ENCODE measurements at regions not wholly inside any gene's neighbourhood (a gene's known extent, or its start where the extent isn't known, plus 50 kb on each side); places are given as distances from the start of the nearest gene placed in this dataset.
"Not testable (repeated sequence)": the region's sequence is repeated elsewhere in the genome, so short reads cannot be mapped to it uniquely, and the experiment has no call there.

DNA sequence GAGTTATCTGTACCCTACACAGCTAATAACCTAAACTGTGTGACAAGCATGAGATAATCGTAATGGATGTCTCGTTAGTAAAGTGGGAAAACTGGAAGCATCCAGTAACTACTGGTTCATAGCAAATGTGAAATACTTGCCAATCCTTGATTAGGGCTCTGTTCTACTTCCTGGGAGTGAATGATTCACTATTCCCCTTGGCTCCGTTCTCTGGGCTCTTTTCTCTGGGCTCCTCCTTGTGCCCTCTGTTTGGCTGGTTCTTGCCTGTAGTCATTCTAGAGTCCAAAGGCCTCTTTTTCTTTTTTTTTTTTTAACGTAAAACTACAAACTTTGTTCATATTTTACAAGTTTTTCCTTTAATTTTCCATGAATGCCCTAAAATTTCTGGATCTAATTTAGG is 465.8 kb upstream of the PLXNA2 start:
- no peak for DNase-seq (ENCODE audit: low read depth in 2 of 2)

DNA sequence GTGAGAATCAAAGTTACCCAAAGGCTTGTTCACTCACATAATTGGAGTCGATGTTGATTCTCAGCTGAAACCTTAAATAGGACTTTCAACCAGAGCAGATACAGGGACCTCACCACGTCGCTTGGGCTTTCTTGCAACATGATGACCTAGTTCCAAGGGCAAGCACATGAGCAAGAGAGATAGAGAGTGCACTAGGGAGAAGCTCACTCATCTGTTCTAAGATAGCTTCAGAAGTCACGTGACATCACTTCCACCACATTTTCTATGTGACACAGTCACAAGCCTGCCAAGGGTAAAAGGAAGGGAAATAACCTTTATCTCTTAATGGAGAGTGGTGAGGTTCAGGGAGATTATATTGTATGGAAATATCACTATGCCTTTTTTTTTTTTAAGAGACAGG is 470.1 kb upstream of the PLXNA2 start:
- no peak for DNase-seq (ENCODE audit: low read depth in 2 of 2)

DNA sequence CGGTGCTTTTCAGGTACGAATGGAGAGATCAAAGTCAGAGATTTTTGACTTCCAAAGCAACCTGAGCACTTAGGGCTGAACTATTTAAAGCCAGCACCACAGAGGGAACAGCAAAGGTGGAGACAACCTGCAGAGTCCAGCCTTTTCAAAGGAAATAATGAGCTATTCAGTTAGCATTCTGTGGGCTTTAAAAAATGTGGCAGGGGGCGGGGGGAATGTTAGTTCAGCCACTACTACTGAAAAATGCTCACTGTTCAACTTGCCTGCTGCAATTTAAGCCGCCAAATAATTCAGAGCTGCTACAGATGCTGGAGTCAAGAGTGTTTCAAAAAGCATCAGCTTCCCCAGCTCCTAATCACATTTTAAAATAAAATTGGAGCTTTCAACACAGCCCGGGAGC is 473.3 kb upstream of the PLXNA2 start:
- DNase-seq (ENCODE audit: low read depth in 2 of 2): no peak

- no peak for DNase-seq (ENCODE audit: low read depth in 2 of 2)
Measured at GRCh38 chr1:208722592-208722991, 478.4 kb upstream of the PLXNA2 start.

DNA sequence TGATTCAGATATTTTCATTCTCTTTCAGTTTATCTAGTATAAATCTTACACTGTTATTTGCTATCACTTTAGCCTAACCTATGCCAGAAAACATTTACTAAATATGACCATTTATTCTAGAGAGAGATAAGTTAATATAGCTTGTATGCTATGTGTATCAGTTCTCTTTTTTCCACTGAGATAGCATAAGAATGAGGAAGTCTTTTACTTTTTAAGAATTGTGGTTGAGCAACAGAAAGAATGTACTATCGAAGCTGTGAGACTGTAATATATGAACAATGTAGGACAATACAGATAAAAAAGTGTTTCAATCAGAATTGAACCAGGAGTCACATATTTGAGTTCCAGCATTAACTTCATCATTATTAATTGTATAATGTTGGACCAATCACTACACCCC is 479.9 kb upstream of the PLXNA2 start:
- no peak for DNase-seq (ENCODE audit: low read depth in 2 of 2)

GRCh38 chr1:208728815-208729214 is 484.6 kb upstream of the PLXNA2 start:
- DNase-seq (ENCODE audit: low read depth in 2 of 2): no peak

DNA sequence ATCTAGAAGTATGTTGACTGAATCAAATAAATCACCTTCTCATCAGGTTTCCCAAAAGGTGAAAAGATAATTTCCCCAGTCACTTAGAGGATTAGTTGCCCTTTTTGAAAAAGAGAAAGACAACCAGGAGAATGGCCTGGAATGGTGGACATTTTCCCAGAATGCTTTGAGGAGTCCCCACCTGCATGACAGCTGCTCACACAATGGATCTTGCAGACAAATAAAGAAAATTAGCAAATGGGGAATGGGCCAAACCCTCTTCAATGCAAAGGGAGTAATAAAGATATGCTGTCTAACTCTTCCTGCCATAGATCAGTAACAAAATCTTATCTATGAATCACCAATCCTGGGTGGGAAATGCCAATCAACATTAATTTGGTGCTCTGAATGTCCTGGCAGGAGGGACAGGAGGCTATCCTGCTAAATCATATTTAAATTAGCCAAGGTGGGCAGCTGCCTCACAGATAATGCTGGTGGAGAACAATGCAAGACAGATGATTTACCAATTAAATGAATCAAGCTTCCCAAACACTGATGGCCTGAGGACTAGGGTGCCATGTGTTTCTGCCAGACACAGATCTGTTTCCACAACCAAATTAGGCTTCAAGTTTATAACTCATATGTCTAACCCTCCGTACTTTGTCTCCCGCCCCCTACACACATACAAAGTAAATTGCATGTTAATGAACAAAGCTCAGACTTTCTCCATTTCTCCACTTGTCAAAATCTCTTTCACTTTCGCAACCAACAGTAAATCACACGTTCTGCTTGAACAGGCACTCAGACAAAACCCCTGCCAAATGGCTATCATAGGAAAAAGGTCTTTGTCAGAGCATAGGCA is 488.0 kb upstream of the PLXNA2 start:
- no peak for DNase-seq (ENCODE audit: low read depth in 2 of 2)

GRCh38 chr1:208737161-208737560 is 493.0 kb upstream of the PLXNA2 start:
- DNase-seq (ENCODE audit: low read depth in 2 of 2): no peak

DNA sequence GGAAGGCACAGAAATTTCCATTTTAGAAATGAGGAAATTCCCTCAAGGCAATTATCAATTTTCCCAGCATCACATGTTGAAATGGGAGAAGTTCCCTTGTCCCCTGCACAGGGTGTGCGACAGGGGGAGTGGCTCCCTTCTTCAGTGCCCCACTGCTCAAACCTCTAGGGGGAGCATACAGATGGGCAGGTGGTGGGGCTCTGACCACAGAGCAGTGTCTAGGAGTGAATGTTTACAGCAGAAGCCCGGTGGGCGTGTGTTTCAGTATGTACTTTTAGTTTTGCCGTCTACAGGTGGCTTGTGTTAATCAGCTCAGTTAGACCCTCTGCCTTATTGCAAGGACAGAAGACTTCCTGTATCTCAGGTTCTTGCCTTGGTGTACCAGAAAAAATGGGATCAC is 493.7 kb upstream of the PLXNA2 start:
- DNase-seq (ENCODE audit: low read depth in 2 of 2): no peak

- not testable (repeated sequence) for DNase-seq (ENCODE audit: low read depth in 2 of 2)
Measured at GRCh38 chr1:208739636-208740035, 495.5 kb upstream of the PLXNA2 start.

GRCh38 chr1:208741296-208741695 is 497.1 kb upstream of the PLXNA2 start:
- DNase-seq (ENCODE audit: low read depth in 2 of 2): no peak

DNA sequence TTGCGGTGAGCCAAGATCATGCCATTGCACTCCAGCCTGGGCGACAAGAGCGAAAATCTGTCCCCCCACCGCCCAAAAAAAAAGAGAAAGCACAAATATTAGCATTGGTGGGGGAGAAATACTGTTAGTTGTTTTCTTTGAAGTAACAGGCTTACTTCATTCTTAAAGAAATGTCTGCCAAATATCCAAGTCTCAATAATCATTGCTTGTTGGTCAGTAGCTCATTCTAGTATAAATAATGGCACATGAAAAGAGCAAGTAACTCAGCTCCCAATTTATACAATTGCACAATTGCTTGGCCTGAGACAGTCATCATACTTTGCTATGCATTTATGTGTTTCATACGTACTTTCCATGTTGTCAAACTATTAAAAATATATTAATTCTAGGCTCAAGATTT is 499.2 kb upstream of the PLXNA2 start:
- DNase-seq (ENCODE audit: low read depth in 2 of 2): no peak

DNA sequence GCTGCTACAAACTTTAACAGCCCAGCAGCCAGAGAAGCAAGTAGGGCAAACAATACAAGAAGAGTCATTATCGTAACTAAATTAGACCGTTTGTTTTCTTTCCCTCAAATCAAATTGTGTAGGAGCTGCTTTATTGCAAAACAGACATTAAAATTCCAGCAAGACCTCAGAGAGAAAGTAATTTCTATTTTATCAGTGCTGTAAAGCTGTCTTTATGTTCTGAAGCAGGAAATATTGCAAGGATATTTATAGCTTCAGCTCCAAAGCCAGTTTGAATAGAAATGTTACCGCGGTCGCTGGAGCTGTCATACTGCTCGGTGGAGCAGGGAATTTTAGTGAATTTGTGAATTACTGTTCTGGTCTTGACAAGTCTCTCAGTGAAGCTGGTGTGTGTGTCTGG is 503.8 kb upstream of the PLXNA2 start:
- DNase-seq (ENCODE audit: low read depth in 2 of 2): no peak

- DNase-seq (ENCODE audit: low read depth in 2 of 2): no peak
Measured at GRCh38 chr1:208748387-208749165, 504.4 kb upstream of the PLXNA2 start.

- no peak for DNase-seq (ENCODE audit: low read depth in 2 of 2)
Measured at GRCh38 chr1:208756339-208756981, 512.3 kb upstream of the PLXNA2 start.

DNA sequence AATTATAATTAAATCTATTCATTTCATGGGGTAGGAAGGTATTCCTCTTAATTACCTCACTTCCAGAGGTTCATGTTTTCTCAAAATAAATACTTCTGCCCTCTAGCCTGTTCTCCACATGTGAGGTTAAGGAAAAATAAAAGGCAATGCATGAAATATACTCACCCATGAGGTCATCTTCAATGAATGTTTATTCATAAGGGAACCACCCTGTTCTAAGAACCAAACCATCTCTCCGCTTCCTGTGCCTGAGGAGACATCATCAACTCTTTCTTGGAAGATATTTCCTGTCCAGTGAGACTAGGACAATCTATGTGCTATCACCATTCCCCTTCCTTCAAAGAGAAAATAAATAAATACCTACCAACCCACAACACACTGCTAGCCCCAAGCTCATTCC is 513.7 kb upstream of the PLXNA2 start:
- no peak for DNase-seq (ENCODE audit: low read depth in 2 of 2)

DNA sequence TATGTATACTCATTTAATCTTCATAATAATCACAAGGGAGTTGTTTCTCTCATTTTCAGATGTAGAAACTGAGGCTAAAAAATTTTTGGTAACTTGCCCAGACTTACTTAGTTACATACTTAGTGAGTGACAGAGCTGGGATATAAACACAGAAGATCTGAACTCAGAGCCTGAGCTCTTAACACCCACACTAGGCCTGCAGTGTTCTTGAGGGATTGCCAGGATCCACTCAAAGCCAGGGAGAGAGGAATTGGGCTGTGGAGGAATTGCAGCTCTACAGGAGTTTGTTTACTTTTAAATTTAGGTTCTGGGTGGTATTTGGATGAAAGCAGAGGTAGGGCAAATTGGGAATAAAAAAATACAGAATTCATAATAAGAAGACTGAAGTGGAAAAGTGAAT is 515.1 kb upstream of the PLXNA2 start:
- DNase-seq (ENCODE audit: low read depth in 2 of 2): no peak

DNA sequence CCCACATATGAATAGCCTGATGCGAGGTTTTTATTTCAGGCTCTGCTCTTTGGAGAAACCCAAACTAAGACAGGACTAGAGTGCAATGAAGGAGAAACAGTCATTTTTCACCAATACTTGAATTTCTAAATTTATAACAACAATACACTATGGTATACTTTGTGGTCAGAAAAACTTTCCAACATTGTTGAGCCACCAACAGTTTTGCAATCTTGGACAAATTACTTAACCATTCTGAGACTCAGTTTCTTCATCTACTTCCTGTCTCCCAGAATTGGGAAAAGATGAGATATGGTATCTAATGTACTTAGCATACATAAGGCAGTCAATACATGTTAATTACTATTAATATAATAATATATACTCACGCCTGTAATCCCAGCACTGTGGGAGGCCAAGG is 519.8 kb upstream of the PLXNA2 start:
- no peak for DNase-seq (ENCODE audit: low read depth in 2 of 2)

DNA sequence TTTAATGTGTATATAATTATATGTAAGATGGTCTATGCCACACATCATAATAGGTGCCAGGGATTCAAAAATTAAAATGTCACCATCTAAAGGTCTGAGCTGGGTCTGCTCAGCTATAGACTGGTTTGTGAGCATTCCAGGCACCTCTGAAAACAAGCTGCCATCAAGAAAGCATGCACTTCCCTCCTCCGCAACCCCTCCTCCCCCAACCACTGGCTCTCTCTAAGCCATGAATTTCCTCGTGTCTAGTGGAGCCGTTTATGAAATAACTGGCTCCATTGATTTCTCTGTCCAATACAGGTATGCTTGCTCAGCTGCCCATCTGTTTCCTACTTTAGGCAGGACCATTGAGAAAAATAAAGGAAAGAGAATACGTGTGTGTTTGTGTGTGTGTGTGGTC is 522.6 kb upstream of the PLXNA2 start:
- DNase-seq (ENCODE audit: low read depth in 2 of 2): no peak

DNA sequence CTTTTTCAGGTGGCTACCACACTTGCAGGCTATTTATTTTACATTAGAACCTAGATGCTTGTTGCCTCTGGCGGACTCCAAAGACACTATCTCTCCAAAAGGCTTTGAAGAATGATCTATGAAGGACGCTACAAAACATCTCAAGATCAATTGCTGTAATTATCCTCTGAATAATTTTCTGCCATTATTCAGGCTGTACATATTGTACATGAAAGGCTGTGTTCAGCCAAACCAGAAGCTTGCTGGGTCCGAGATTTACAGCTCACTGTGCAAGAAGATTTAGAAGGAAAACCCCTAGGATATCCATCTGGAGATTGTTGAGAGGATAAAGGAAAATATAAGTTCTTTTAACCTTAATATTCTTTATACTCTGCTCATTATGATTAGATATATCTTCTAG is 523.6 kb upstream of the PLXNA2 start:
- DNase-seq (ENCODE audit: low read depth in 2 of 2): no peak

- DNase-seq (ENCODE audit: low read depth in 2 of 2): no peak
Measured at GRCh38 chr1:208772891-208773290, 528.7 kb upstream of the PLXNA2 start.

DNA sequence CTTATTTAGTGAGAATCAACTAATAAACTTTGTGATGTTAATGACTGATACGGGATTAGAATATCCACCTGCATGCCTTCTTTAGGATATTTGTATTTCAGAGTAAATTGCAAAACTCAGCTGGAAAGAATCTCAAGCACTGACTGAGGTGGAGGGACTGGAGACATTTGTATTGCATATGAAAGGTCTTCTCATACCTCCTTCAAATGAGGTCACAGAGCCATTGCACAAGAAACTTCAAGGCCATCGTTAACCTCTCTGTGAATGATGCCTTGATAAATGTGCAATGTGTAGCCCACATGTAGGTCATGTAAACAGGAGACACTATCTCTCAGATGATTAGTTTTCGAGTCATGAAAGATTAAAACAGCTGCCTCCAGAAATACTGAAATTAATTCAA is 531.7 kb upstream of the PLXNA2 start:
- no peak for DNase-seq (ENCODE audit: low read depth in 2 of 2)

DNA sequence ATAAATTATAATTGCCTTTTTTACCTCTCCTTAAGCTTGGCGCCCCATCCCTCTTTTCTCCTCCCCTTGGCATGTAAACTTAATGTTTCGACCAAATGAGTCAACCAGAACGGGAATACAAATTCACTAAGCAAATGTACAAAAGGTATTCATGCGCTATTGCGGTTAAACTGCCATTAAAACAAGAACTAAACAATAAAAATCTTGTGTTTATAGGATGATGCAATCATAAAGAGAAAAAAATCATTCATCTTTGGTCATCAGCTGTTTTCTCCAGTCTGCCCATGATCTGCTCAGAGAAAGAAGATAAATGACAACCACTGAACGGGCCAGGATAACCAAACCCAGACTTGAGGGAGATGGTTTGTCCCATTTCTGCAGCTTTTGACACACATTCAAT is 534.2 kb upstream of the PLXNA2 start:
- no peak for DNase-seq (ENCODE audit: low read depth in 2 of 2)
